ENCODE measurements at regions not wholly inside any gene's neighbourhood (a gene's known extent, or its start where the extent isn't known, plus 50 kb on each side); places are given as distances from the start of the nearest gene placed in this dataset.

GRCh38 chr7:45469103-45469502 is 105.1 kb upstream of the ADCY1 start:
- no peak overlapping the region for H3K4me3 ChIP-seq (ENCODE audit: low read length)
- no peaks in the 10 kb centered on the region for H3K36me3 ChIP-seq (ENCODE audit: insufficient read depth, low read length)
- H3F3A ChIP-seq (ENCODE audit: insufficient read depth, low read length, poor library complexity, severe bottlenecking) = no peaks in the 10 kb centered on the region
- TF ChIP-seq POLR2AphosphoS5 (IDR thresholded peaks at IDR 0.05) (no peak), MXI1 (conservative IDR thresholded peaks at IDR 0.05; ENCODE audit: poor library complexity, severe bottlenecking) (no peak), RAD21 (conservative IDR thresholded peaks at IDR 0.05) (no peak), EP300 (conservative IDR thresholded peaks at IDR 0.05; ENCODE audit: poor library complexity, severe bottlenecking) (no peak), SMC3 (conservative IDR thresholded peaks at IDR 0.05; ENCODE audit: poor library complexity) (no peak), TAF1 (IDR thresholded peaks at IDR 0.05; ENCODE audit: low read depth) (no peak), REST (IDR thresholded peaks at IDR 0.05; ENCODE audit: borderline replicate concordance) (no peak), EZH2 (IDR thresholded peaks at IDR 0.05; ENCODE audit: borderline replicate concordance, insufficient read depth, low read length, poor library complexity, severe bottlenecking) (no peak)
- TF ChIP-seq, protein P1, sequence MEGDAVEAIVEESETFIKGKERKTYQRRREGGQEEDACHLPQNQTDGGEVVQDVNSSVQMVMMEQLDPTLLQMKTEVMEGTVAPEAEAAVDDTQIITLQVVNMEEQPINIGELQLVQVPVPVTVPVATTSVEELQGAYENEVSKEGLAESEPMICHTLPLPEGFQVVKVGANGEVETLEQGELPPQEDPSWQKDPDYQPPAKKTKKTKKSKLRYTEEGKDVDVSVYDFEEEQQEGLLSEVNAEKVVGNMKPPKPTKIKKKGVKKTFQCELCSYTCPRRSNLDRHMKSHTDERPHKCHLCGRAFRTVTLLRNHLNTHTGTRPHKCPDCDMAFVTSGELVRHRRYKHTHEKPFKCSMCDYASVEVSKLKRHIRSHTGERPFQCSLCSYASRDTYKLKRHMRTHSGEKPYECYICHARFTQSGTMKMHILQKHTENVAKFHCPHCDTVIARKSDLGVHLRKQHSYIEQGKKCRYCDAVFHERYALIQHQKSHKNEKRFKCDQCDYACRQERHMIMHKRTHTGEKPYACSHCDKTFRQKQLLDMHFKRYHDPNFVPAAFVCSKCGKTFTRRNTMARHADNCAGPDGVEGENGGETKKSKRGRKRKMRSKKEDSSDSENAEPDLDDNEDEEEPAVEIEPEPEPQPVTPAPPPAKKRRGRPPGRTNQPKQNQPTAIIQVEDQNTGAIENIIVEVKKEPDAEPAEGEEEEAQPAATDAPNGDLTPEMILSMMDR (IDR thresholded peaks at IDR 0.05; ENCODE audit: poor library complexity, severe bottlenecking) = no peak
- H3K27me3 ChIP-seq (ENCODE audit: insufficient read depth, low read depth, low read length) = no peaks in the 10 kb centered on the region
- H4K20me1 ChIP-seq (ENCODE audit: insufficient read depth) = no peaks in the 10 kb centered on the region
- no peak overlapping the region for H3K27ac ChIP-seq (ENCODE audit: low read length)
- no peaks in the 10 kb centered on the region for H3K9me2 ChIP-seq (ENCODE audit: insufficient read depth, low read length)
- H2AFZ ChIP-seq (ENCODE audit: low read depth, low read length) = no peak overlapping the region
- no peak overlapping the region for H3K4me2 ChIP-seq (ENCODE audit: low read length)
- no peak overlapping the region for H3K9ac ChIP-seq (ENCODE audit: low read length)
- no peaks in the 10 kb centered on the region for H3K9me3 ChIP-seq (ENCODE audit: low read length)
- no peaks in the 10 kb centered on the region for H3K79me2 ChIP-seq (replicated peaks; ENCODE audit: insufficient read depth, low read length)

DNA sequence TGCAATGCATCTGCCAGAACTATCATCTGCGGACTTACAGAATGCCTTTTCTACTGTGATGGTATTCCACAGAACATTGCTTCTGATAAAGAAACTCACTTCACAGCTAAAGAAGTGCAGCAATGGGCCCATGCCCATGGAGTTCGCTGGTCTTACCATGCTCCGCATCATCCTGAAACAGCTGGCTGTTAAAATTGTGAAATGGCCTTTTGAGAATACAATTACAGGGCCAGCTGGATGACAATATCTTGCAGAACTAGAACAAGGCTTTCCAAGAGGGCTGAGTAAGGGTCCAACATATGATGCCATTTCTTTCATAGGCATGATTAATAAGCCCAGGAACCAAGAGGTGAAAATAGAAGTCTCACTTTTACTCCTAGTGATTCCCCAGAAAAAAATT is 104.1 kb upstream of the ADCY1 start:
- H3K27ac ChIP-seq (ENCODE audit: low read length) = no peak overlapping the region
- TF ChIP-seq EZH2 (IDR thresholded peaks at IDR 0.05; ENCODE audit: borderline replicate concordance, insufficient read depth, low read length, poor library complexity, severe bottlenecking) = no peak
- TF ChIP-seq TAF1 (IDR thresholded peaks at IDR 0.05; ENCODE audit: low read depth) = no peak
- TF ChIP-seq REST (IDR thresholded peaks at IDR 0.05; ENCODE audit: borderline replicate concordance) = no peak
- TF ChIP-seq, protein P1 (IDR thresholded peaks at IDR 0.05; ENCODE audit: poor library complexity, severe bottlenecking) = no peak
- no peak for TF ChIP-seq RAD21 (conservative IDR thresholded peaks at IDR 0.05)
- no peak for TF ChIP-seq MXI1 (conservative IDR thresholded peaks at IDR 0.05; ENCODE audit: poor library complexity, severe bottlenecking)
- no peak for TF ChIP-seq EP300 (conservative IDR thresholded peaks at IDR 0.05; ENCODE audit: poor library complexity, severe bottlenecking)
- no peak for TF ChIP-seq POLR2AphosphoS5 (IDR thresholded peaks at IDR 0.05)
- TF ChIP-seq SMC3 (conservative IDR thresholded peaks at IDR 0.05; ENCODE audit: poor library complexity) = no peak
- no peaks in the 10 kb centered on the region for H3K79me2 ChIP-seq (replicated peaks; ENCODE audit: insufficient read depth, low read length)
- H4K20me1 ChIP-seq (ENCODE audit: insufficient read depth) = no peaks in the 10 kb centered on the region
- H3F3A ChIP-seq (ENCODE audit: insufficient read depth, low read length, poor library complexity, severe bottlenecking) = no peaks in the 10 kb centered on the region
- no peaks in the 10 kb centered on the region for H3K9me2 ChIP-seq (ENCODE audit: insufficient read depth, low read length)
- no peak overlapping the region for H2AFZ ChIP-seq (ENCODE audit: low read depth, low read length)
- H3K4me2 ChIP-seq (ENCODE audit: low read length) = no peak overlapping the region
- H3K27me3 ChIP-seq (ENCODE audit: insufficient read depth, low read depth, low read length) = no peaks in the 10 kb centered on the region
- H3K36me3 ChIP-seq (ENCODE audit: insufficient read depth, low read length) = no peaks in the 10 kb centered on the region
- H3K9ac ChIP-seq (ENCODE audit: low read length) = no peak overlapping the region
- H3K4me3 ChIP-seq (ENCODE audit: low read length) = no peak overlapping the region
- H3K9me3 ChIP-seq (ENCODE audit: low read length) = no peaks in the 10 kb centered on the region

Measured in neural cell (in vitro differentiated cells).